GM19372 (cell line): ENCODE measurements at regions not wholly inside any gene's neighbourhood (a gene's known extent, or its start where the extent isn't known, plus 50 kb on each side); places are given as distances from the start of the nearest gene placed in this dataset.

Experiments
- ATAC-seq: cut with Tn5 transposase; IDR thresholded peaks from one replicate; pipeline ENCODE4 v1.9.1; 2021; ENCODE audit warnings: mild to moderate bottlenecking, low read depth, moderate library complexity; ENCODE audit not compliant: unreplicated experiment

GRCh38 chr6:80679992-80680391, 573.5 kb downstream of the BCKDHB start:
- ATAC-seq, result no peak

- no peak for ATAC-seq
Measured at GRCh38 chr6:80676386-80676785, 569.9 kb downstream of the BCKDHB start.

GRCh38 chr6:80674669-80675068, 568.2 kb downstream of the BCKDHB start:
- no peak for ATAC-seq

GRCh38 chr6:80673367-80673766, 566.9 kb downstream of the BCKDHB start:
- ATAC-seq, result no peak

GRCh38 chr6:80667006-80667405, 560.5 kb downstream of the BCKDHB start:
- ATAC-seq, result no peak

- no peak for ATAC-seq
Measured at GRCh38 chr6:80658926-80659325, 552.5 kb downstream of the BCKDHB start.

GRCh38 chr6:80647156-80647555, 540.7 kb downstream of the BCKDHB start:
- ATAC-seq, result no peak

GRCh38 chr6:80643881-80644280, 537.4 kb downstream of the BCKDHB start:
- no peak for ATAC-seq

GRCh38 chr6:80642452-80642851, 536.0 kb downstream of the BCKDHB start:
- no peak for ATAC-seq

- ATAC-seq, result no peak
Measured at GRCh38 chr6:80641591-80641990, 535.1 kb downstream of the BCKDHB start.

- no peak for ATAC-seq
Measured at GRCh38 chr6:80640176-80640575, 533.7 kb downstream of the BCKDHB start.

- ATAC-seq, result no peak
Measured at GRCh38 chr6:80639181-80639629, 532.7 kb downstream of the BCKDHB start.

GRCh38 chr6:80638213-80639055, 532.0 kb downstream of the BCKDHB start:
- ATAC-seq, result no peak

- no peak for ATAC-seq
Measured at GRCh38 chr6:80637312-80637711, 530.8 kb downstream of the BCKDHB start.

- no peak for ATAC-seq
Measured at GRCh38 chr6:80636689-80637088, 530.2 kb downstream of the BCKDHB start.

GRCh38 chr6:80633412-80633811, 526.9 kb downstream of the BCKDHB start:
- no peak for ATAC-seq

- no peak for ATAC-seq
Measured at GRCh38 chr6:80625405-80625804, 518.9 kb downstream of the BCKDHB start.

- ATAC-seq, result no peak
Measured at GRCh38 chr6:80623066-80623815, 516.8 kb downstream of the BCKDHB start.

- no peak for ATAC-seq
Measured at GRCh38 chr6:80622641-80623040, 516.2 kb downstream of the BCKDHB start.

- no peak for ATAC-seq
Measured at GRCh38 chr6:80618953-80619352, 512.5 kb downstream of the BCKDHB start.

- ATAC-seq, result no peak
Measured at GRCh38 chr6:80610846-80611245, 504.4 kb downstream of the BCKDHB start.

GRCh38 chr6:80608881-80609280, 502.4 kb downstream of the BCKDHB start:
- no peak for ATAC-seq
